ENCODE measurements at regions not wholly inside any gene's neighbourhood (a gene's known extent, or its start where the extent isn't known, plus 50 kb on each side); places are given as distances from the start of the nearest gene placed in this dataset.

DNA sequence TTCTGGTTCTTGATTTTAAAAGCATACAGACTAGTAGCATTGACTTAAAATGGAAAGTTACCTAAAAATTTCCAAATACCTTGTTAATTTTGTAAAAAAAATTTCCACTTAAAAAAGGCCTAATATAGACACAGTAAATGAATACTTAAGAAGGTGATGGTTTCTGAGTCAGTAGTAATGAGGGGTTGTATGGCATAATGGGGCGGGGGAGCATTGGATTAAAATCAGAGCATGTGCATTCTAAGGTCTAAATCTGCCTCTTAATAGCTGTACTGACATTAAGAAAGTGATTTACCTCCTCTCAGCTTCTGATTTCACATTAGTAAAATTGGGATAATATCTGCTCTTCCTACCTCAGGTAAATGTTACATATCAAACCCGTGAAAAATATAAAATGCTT, 446.5 kb downstream of the AASDHPPT start:
- TF ChIP-seq SP2 (tag by site-specific recombination; IDR thresholded peaks at IDR 0.05) (no peak), OSR2 (tag by site-specific recombination; IDR thresholded peaks at IDR 0.05) (no peak), ZNF362 (tag by site-specific recombination; IDR thresholded peaks at IDR 0.05) (no peak), ZNF701 (tag by site-specific recombination; IDR thresholded peaks at IDR 0.05) (no peak), ZFP37 (tag by site-specific recombination; IDR thresholded peaks at IDR 0.05) (no peak), GLI2 (tag by site-specific recombination; IDR thresholded peaks at IDR 0.05; ENCODE audit: borderline replicate concordance, low read depth) (no peak), ZNF366 (tag by site-specific recombination; conservative IDR thresholded peaks at IDR 0.05) (no peak), ZBTB48 (tag by site-specific recombination; IDR thresholded peaks at IDR 0.05) (no peak), ZNF521 (tag by site-specific recombination; IDR thresholded peaks at IDR 0.05) (no peak), ZNF221 (tag by site-specific recombination; IDR thresholded peaks at IDR 0.05; ENCODE audit: borderline replicate concordance) (no peak), SP3 (tag by site-specific recombination; IDR thresholded peaks at IDR 0.05) (no peak)
- TF ChIP-seq, protein P1, sequence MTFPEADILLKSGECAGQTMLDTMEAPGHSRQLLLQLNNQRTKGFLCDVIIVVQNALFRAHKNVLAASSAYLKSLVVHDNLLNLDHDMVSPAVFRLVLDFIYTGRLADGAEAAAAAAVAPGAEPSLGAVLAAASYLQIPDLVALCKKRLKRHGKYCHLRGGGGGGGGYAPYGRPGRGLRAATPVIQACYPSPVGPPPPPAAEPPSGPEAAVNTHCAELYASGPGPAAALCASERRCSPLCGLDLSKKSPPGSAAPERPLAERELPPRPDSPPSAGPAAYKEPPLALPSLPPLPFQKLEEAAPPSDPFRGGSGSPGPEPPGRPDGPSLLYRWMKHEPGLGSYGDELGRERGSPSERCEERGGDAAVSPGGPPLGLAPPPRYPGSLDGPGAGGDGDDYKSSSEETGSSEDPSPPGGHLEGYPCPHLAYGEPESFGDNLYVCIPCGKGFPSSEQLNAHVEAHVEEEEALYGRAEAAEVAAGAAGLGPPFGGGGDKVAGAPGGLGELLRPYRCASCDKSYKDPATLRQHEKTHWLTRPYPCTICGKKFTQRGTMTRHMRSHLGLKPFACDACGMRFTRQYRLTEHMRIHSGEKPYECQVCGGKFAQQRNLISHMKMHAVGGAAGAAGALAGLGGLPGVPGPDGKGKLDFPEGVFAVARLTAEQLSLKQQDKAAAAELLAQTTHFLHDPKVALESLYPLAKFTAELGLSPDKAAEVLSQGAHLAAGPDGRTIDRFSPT (tag by site-specific recombination; IDR thresholded peaks at IDR 0.05) = no peak
- TF ChIP-seq, protein P2, sequence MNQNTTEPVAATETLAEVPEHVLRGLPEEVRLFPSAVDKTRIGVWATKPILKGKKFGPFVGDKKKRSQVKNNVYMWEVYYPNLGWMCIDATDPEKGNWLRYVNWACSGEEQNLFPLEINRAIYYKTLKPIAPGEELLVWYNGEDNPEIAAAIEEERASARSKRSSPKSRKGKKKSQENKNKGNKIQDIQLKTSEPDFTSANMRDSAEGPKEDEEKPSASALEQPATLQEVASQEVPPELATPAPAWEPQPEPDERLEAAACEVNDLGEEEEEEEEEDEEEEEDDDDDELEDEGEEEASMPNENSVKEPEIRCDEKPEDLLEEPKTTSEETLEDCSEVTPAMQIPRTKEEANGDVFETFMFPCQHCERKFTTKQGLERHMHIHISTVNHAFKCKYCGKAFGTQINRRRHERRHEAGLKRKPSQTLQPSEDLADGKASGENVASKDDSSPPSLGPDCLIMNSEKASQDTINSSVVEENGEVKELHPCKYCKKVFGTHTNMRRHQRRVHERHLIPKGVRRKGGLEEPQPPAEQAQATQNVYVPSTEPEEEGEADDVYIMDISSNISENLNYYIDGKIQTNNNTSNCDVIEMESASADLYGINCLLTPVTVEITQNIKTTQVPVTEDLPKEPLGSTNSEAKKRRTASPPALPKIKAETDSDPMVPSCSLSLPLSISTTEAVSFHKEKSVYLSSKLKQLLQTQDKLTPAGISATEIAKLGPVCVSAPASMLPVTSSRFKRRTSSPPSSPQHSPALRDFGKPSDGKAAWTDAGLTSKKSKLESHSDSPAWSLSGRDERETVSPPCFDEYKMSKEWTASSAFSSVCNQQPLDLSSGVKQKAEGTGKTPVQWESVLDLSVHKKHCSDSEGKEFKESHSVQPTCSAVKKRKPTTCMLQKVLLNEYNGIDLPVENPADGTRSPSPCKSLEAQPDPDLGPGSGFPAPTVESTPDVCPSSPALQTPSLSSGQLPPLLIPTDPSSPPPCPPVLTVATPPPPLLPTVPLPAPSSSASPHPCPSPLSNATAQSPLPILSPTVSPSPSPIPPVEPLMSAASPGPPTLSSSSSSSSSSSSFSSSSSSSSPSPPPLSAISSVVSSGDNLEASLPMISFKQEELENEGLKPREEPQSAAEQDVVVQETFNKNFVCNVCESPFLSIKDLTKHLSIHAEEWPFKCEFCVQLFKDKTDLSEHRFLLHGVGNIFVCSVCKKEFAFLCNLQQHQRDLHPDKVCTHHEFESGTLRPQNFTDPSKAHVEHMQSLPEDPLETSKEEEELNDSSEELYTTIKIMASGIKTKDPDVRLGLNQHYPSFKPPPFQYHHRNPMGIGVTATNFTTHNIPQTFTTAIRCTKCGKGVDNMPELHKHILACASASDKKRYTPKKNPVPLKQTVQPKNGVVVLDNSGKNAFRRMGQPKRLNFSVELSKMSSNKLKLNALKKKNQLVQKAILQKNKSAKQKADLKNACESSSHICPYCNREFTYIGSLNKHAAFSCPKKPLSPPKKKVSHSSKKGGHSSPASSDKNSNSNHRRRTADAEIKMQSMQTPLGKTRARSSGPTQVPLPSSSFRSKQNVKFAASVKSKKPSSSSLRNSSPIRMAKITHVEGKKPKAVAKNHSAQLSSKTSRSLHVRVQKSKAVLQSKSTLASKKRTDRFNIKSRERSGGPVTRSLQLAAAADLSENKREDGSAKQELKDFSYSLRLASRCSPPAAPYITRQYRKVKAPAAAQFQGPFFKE (tag by site-specific recombination; IDR thresholded peaks at IDR 0.05; ENCODE audit: borderline replicate concordance) = no peak
- ChIA-PET CTCF (no interaction called here), POLR2A (no interaction called here)
- H3K4me3 ChIP-seq (ENCODE audit: low read depth, low read length) = no peak overlapping the region
- H3K9me3 ChIP-seq (ENCODE audit: control insufficient read depth, insufficient read depth, low read depth, low read length) = no peaks in the 10 kb centered on the region
- no peaks in the 10 kb centered on the region for H3K4me1 ChIP-seq (ENCODE audit: control insufficient read depth, insufficient read depth, low read length)
- no peak overlapping the region for H3K27ac ChIP-seq (ENCODE audit: extremely low read depth, low read depth, low read length)
- no peaks in the 10 kb centered on the region for H3K36me3 ChIP-seq (ENCODE audit: control insufficient read depth in 2 of 2, insufficient read depth in 1 of 2, low read length in 2 of 2)

DNA sequence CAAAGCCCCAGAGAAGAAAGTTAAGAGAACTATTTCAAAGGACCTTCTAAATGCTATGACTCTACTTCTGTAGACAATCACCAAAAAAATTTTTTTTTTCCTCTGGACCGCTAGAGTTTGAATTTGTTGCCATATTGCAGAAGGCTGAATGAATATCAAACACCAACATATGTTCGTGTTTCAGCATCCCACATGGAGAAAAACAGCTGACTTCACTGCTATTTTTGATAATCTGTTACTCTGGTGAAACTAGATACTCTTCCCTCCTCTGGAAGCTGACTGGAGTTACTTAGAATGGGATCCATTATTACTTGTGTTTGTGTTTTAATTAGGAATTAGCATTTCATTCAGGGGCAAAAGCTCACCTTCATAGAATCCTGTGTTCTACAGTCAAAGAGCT, 447.0 kb downstream of the AASDHPPT start:
- ChIA-PET POLR2A (no interaction called here), CTCF (interaction anchor here (0.5 kb wide), 1 partner anchor 101 kb away, joined by 4 read pairs; no protein-coding TSS in a partner anchor)
- Histone ChIP-seq H3K4me3 (ENCODE audit: low read depth, low read length) (no peak overlapping the region), H3K36me3 (ENCODE audit: control insufficient read depth in 2 of 2, insufficient read depth in 1 of 2, low read length in 2 of 2) (no peaks in the 10 kb centered on the region), H3K27ac (ENCODE audit: extremely low read depth, low read depth, low read length) (no peak overlapping the region), H3K9me3 (ENCODE audit: control insufficient read depth, insufficient read depth, low read depth, low read length) (no peaks in the 10 kb centered on the region), H3K4me1 (ENCODE audit: control insufficient read depth, insufficient read depth, low read length) (no peaks in the 10 kb centered on the region)
- TF ChIP-seq, protein P3, sequence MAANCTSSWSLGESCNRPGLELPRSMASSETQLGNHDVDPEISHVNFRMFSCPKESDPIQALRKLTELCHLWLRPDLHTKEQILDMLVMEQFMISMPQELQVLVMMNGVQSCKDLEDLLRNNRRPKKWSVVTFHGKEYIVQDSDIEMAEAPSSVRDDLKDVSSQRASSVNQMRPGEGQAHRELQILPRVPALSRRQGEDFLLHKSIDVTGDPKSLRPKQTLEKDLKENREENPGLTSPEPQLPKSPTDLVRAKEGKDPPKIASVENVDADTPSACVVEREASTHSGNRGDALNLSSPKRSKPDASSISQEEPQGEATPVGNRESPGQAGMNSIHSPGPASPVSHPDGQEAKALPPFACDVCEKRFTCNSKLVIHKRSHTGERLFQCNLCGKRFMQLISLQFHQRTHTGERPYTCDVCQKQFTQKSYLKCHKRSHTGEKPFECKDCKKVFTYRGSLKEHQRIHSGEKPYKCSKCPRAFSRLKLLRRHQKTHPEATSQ (tag by site-specific recombination; IDR thresholded peaks at IDR 0.05) = no peak
- TF ChIP-seq ZXDB (tag by site-specific recombination; IDR thresholded peaks at IDR 0.05) = no peak
- TF ChIP-seq ZNF214 (tag by site-specific recombination; IDR thresholded peaks at IDR 0.05; ENCODE audit: borderline replicate concordance) = no peak
- TF ChIP-seq ZNF777 (tag by site-specific recombination; IDR thresholded peaks at IDR 0.05; ENCODE audit: borderline replicate concordance) = no peak
- no peak for TF ChIP-seq ZNF155 (tag by site-specific recombination; IDR thresholded peaks at IDR 0.05)
- TF ChIP-seq ZNF223 (tag by site-specific recombination; IDR thresholded peaks at IDR 0.05) = no peak
- TF ChIP-seq ZNF2 (tag by site-specific recombination; IDR thresholded peaks at IDR 0.05) = no peak
- no peak for TF ChIP-seq PRDM6 (tag by site-specific recombination; IDR thresholded peaks at IDR 0.05)
- no peak for TF ChIP-seq ZNF610 (tag by site-specific recombination; IDR thresholded peaks at IDR 0.05; ENCODE audit: borderline replicate concordance)
- TF ChIP-seq ZNF138 (tag by site-specific recombination; IDR thresholded peaks at IDR 0.05; ENCODE audit: borderline replicate concordance) = no peak
- no peak for TF ChIP-seq ZNF670 (tag by site-specific recombination; IDR thresholded peaks at IDR 0.05; ENCODE audit: low read depth)
- no peak for TF ChIP-seq ZBTB21 (tag by site-specific recombination; IDR thresholded peaks at IDR 0.05)

Data from HEK293 (cell line).